ENCODE measurements at regions not wholly inside any gene's neighbourhood (a gene's known extent, or its start where the extent isn't known, plus 50 kb on each side); places are given as distances from the start of the nearest gene placed in this dataset.

GRCh38 chr12:60874091-60874490, 1278.3 kb downstream of the SLC16A7 start:
- DNase-seq (ENCODE audit: low spot score in 2 of 2) = no peak
- Histone ChIP-seq H3K4me1 (no peaks in the 10 kb centered on the region), H3K9me3 (no peaks in the 10 kb centered on the region), H3K27ac (no peak overlapping the region), H3K27me3 (no peaks in the 10 kb centered on the region), H3K4me3 (no peak overlapping the region), H3K36me3 (no peaks in the 10 kb centered on the region)
- intact Hi-C loops (cut with DNase I; ENCODE audit: low total_unique reads) = no loop called here
- TF ChIP-seq POLR2A (IDR thresholded peaks at IDR 0.05) (no peak), CTCF (IDR thresholded peaks at IDR 0.05) (no peak), POLR2AphosphoS5 (IDR thresholded peaks at IDR 0.05) (no peak)

- H3K27ac ChIP-seq = no peak overlapping the region
- no peaks in the 10 kb centered on the region for H3K9me3 ChIP-seq
- intact Hi-C loops (cut with DNase I; ENCODE audit: low total_unique reads) = loop anchor here (5.0 kb wide), 1 partner anchor 1564 kb away; no protein-coding TSS in a partner anchor
These were observed 1325.1 kb downstream of the SLC16A7 start for GRCh38 chr12:60920841-60921495.

GRCh38 chr12:60921541-60921940, 1325.7 kb downstream of the SLC16A7 start:
- H3K4me1 ChIP-seq = no peaks in the 10 kb centered on the region
- H3K27ac ChIP-seq = no peak overlapping the region
- H3K9me3 ChIP-seq = no peaks in the 10 kb centered on the region
- no peak overlapping the region for H3K4me3 ChIP-seq
- no peaks in the 10 kb centered on the region for H3K36me3 ChIP-seq
- no peak for DNase-seq (ENCODE audit: low spot score in 2 of 2)
- intact Hi-C loops (cut with DNase I; ENCODE audit: low total_unique reads) = loop anchor here (5.0 kb wide), 1 partner anchor 1564 kb away; no protein-coding TSS in a partner anchor
- no peaks in the 10 kb centered on the region for H3K27me3 ChIP-seq
- TF ChIP-seq POLR2AphosphoS5 (IDR thresholded peaks at IDR 0.05) (no peak), POLR2A (IDR thresholded peaks at IDR 0.05) (no peak), CTCF (IDR thresholded peaks at IDR 0.05) (no peak)

More at GRCh38 chr12:60920841-60921495, 1325.1 kb downstream of the SLC16A7 start:
- no peak for DNase-seq (ENCODE audit: low spot score in 2 of 2)
- TF ChIP-seq CTCF (IDR thresholded peaks at IDR 0.05) (no peak), POLR2AphosphoS5 (IDR thresholded peaks at IDR 0.05) (no peak), POLR2A (IDR thresholded peaks at IDR 0.05) (no peak)
- Histone ChIP-seq H3K36me3 (no peaks in the 10 kb centered on the region), H3K27me3 (no peaks in the 10 kb centered on the region), H3K4me1 (no peaks in the 10 kb centered on the region), H3K4me3 (no peak overlapping the region)

GRCh38 chr12:60926256-60926655, 1330.4 kb downstream of the SLC16A7 start:
- Histone ChIP-seq H3K27me3 (no peaks in the 10 kb centered on the region), H3K4me3 (no peak overlapping the region), H3K4me1 (no peaks in the 10 kb centered on the region), H3K27ac (no peak overlapping the region), H3K9me3 (no peaks in the 10 kb centered on the region), H3K36me3 (no peaks in the 10 kb centered on the region)
- no peak for DNase-seq (ENCODE audit: low spot score in 2 of 2)
- intact Hi-C loops (cut with DNase I; ENCODE audit: low total_unique reads) = no loop called here
- TF ChIP-seq POLR2A (IDR thresholded peaks at IDR 0.05) (no peak), POLR2AphosphoS5 (IDR thresholded peaks at IDR 0.05) (no peak), CTCF (IDR thresholded peaks at IDR 0.05) (no peak)

- no peak overlapping the region for H3K4me3 ChIP-seq
- H3K36me3 ChIP-seq = no peaks in the 10 kb centered on the region
- TF ChIP-seq CTCF (IDR thresholded peaks at IDR 0.05) (no peak), POLR2AphosphoS5 (IDR thresholded peaks at IDR 0.05) (no peak), POLR2A (IDR thresholded peaks at IDR 0.05) (no peak)
- no peaks in the 10 kb centered on the region for H3K27me3 ChIP-seq
- no peaks in the 10 kb centered on the region for H3K4me1 ChIP-seq
- intact Hi-C loops (cut with DNase I; ENCODE audit: low total_unique reads) = no loop called here
- H3K9me3 ChIP-seq = peaks cover 1 to 25% of the 10 kb centered on the region in 2 donors
- no peak overlapping the region for H3K27ac ChIP-seq
- DNase-seq (ENCODE audit: low spot score in 2 of 2) = no peak
These were observed 1330.1 kb upstream of the USP15 start for GRCh38 chr12:60930151-60930550.

All from breast epithelium (tissue), 4 donors.